IMR-90 (cell line): ENCODE measurements at regions not wholly inside any gene's neighbourhood (a gene's known extent, or its start where the extent isn't known, plus 50 kb on each side); places are given as distances from the start of the nearest gene placed in this dataset.

Experiments
- CEBPB ChIP-seq: IDR thresholded peaks from 2 replicates; pipeline ENCODE4 v1.6.1; 2012; ENCODE audit warnings: low read depth, low read length, improper control_type of control experiment
- CTCF ChIP-seq: conservative IDR thresholded peaks from 2 replicates; pipeline ENCODE4 v1.5.1; 2012; ENCODE audit warnings: mild to moderate bottlenecking, low read depth, low read length, improper control_type of control experiment
- MAFK ChIP-seq: IDR thresholded peaks from 2 replicates; pipeline ENCODE4 v1.6.1; 2012; ENCODE audit warnings: low read depth, low read length, improper control_type of control experiment
- MXI1 ChIP-seq: IDR thresholded peaks from 2 replicates; pipeline ENCODE4 v1.6.1; 2012; ENCODE audit warnings: low read depth, mild to moderate bottlenecking, low read length, moderate library complexity, borderline replicate concordance
- NFE2L2 ChIP-seq: fragments of 150-350 bp; IDR thresholded peaks from 2 replicates; pipeline ENCODE4 v1.6.1; 2016; ENCODE audit warnings: low read depth, mild to moderate bottlenecking, low read length
- POLR2A ChIP-seq: IDR thresholded peaks from 2 replicates; pipeline ENCODE4 v1.6.1; 2012; ENCODE audit warnings: mild to moderate bottlenecking, low read depth, low read length
- RAD21 ChIP-seq: IDR thresholded peaks from 2 replicates; pipeline ENCODE4 v1.6.1; 2012; ENCODE audit warnings: low read length, improper control_type of control experiment
- RCOR1 ChIP-seq: IDR thresholded peaks from 2 replicates; pipeline ENCODE4 v1.6.1; 2012; ENCODE audit warnings: mild to moderate bottlenecking, low read length, improper control_type of control experiment; ENCODE audit not compliant: insufficient replicate concordance
- RFX5 ChIP-seq: IDR thresholded peaks from 2 replicates; pipeline ENCODE4 v1.8.0; 2012; ENCODE audit warnings: low read depth, mild to moderate bottlenecking, low read length, moderate library complexity
- TF ChIP-seq, protein P1 (sequence below): fragments of 150-350 bp; IDR thresholded peaks from 2 replicates; pipeline ENCODE4 v1.6.1; 2016; ENCODE audit warnings: low read depth, mild to moderate bottlenecking, low read length, moderate library complexity, borderline replicate concordance
- TF ChIP-seq, protein P2 (sequence below): fragments of 150-350 bp; IDR thresholded peaks from 2 replicates; pipeline ENCODE4 v1.6.1; 2017; ENCODE audit warnings: mild to moderate bottlenecking, antibody characterized with exemption, low read length, low read depth

GRCh38 chr6:150531957-150532356 lies 67.7 kb upstream of the PLEKHG1 start:
- no peak for TF ChIP-seq RFX5
- TF ChIP-seq CTCF = no peak
- TF ChIP-seq POLR2A = no peak
- TF ChIP-seq, protein P1, sequence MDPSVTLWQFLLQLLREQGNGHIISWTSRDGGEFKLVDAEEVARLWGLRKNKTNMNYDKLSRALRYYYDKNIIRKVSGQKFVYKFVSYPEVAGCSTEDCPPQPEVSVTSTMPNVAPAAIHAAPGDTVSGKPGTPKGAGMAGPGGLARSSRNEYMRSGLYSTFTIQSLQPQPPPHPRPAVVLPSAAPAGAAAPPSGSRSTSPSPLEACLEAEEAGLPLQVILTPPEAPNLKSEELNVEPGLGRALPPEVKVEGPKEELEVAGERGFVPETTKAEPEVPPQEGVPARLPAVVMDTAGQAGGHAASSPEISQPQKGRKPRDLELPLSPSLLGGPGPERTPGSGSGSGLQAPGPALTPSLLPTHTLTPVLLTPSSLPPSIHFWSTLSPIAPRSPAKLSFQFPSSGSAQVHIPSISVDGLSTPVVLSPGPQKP = no peak
- TF ChIP-seq MAFK = no peak
- no peak for TF ChIP-seq RCOR1
- no peak for TF ChIP-seq CEBPB
- TF ChIP-seq RAD21 = no peak
- TF ChIP-seq, protein P2, sequence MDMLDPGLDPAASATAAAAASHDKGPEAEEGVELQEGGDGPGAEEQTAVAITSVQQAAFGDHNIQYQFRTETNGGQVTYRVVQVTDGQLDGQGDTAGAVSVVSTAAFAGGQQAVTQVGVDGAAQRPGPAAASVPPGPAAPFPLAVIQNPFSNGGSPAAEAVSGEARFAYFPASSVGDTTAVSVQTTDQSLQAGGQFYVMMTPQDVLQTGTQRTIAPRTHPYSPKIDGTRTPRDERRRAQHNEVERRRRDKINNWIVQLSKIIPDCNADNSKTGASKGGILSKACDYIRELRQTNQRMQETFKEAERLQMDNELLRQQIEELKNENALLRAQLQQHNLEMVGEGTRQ = no peak
- no peak for TF ChIP-seq NFE2L2
- TF ChIP-seq MXI1 = no peak
